RCC 7860 (cell line): ENCODE measurements at regions not wholly inside any gene's neighbourhood (a gene's known extent, or its start where the extent isn't known, plus 50 kb on each side); places are given as distances from the start of the nearest gene placed in this dataset.

Source experiments
- DNase-seq: peaks from one replicate; pipeline ENCODE4 v3.0.0-alpha.2; 2015; ENCODE audit warnings: low spot score
- FAIRE-seq: peaks from 2 replicates; lab custom pipeline; 2012; peaks lifted over from hg19 to GRCh38; lab: Jason Lieb, UNC

DNA sequence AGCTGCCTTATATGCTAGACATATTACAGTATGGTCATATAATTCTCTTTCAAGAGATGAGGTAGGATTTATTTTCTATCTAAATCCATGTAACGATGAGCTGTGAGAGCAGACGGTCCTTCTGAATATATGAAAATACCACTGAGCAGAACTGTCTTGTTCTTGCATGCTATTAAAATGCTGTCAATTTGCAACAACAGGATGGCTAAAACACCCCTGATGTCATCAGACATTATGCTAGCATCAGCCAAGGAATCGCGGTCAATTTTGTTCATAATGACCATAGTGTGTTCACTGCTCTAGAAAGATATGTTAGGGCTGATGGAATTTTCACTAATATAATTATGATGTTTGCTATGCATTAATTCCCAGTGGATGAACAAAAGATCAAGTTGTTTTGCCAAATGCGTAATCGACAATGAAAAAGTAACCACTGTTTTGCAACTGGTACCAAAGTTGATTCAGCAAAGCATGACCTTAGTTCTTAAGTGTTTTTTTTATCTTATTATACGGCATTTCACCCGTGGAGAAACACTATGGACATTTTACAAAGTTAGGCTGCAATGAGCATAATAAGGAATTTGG, 765.4 kb upstream of the NR2F2 start:
- no peak for FAIRE-seq
- DNase-seq: no peak

DNA sequence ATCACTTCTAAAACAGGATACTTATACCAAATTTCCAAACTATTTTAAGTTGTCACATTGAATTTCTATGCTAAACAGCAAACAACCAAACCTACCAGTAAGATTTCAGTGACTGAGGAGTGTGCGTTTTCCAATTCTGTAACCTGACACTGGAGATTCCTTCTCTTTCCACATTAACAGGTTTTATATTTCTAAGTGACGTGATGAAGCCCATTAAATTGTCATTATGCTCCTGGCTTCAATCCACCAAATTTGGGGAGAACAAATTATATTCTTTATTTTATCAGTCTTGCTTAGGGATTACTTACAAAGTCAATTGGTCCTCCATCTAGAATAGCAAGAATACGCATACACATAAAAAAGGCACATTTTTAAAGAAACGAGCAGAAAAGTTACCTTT, 764.8 kb upstream of the NR2F2 start:
- DNase-seq: no peak
- FAIRE-seq: no peak

DNA sequence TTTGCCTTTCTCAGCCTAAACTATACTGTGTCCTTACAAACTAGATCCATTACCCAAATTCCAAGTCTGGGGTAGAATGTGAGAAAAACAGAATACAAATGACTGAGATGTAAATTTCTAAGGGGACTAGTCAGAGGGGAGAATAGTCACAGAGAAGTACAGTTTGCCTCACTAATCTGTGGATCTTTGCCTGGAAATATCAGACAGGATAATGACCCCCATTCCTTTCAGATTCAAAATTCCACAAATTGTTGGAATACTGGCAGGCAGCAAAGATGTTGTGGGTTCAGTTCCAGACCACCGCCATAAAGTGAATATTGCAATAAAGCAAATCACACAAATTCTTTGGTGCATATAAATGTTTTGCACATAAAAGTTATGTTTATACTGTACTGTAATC, 762.8 kb upstream of the NR2F2 start:
- FAIRE-seq: no peak
- DNase-seq: no peak

DNA sequence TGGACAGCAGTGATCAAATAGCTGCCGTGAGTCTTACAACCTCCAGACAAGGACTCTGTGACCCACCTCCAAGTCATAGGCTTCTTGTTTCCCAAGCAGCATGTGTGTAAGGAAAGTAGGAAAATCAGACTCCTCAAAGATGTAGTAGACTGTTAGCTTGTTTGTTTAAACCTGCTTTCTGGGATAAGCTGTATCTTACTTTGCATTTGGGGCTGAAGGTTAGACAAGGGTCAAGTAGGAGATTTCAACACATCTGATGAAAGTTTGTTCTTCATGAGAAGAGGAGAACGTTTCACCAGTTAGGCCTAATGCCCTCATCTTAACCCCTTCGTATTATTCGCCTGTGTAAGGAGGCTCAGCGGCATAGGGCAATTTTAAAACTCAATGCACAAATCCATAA, 756.4 kb upstream of the NR2F2 start:
- no peak for FAIRE-seq
- DNase-seq: no peak

DNA sequence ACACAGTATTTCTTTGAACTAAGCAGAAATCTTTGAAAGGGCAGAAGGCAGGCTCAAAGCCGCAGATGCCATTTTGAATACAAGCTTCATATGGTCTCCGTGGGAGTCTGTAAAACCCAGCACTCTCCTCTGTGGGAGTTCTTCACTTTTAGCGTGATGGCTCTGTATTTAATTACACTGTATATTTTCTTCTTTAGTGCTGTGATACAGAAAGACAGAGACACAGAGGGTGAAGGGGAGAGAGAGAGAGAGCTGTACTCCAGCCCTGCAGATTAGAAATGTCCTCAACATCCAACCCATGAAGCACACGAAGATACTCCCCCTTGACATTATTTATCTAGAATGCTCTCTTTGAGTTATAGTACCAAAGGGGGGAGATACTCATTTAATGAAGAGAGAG, 752.6 kb upstream of the NR2F2 start:
- DNase-seq: no peak
- FAIRE-seq: no peak

DNA sequence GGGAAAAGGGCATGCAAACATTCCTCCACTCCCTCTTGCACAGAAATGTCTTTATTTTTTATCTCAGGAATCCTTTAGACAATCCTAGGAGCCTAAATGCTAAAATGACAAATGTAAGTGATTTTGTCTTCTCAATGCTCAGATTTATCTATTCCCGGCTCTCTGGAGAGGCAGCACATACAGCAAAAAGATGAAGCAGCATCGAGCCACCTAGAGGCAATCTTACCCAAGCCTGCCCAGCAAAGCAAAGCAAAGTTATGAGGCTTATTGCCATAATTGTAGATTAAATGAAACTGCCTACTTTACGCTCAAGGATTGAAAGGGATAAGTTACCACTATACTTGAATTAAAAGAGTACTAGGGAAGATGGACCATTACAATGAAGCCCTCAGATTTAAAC, 750.4 kb upstream of the NR2F2 start:
- no peak for FAIRE-seq
- DNase-seq: no peak

DNA sequence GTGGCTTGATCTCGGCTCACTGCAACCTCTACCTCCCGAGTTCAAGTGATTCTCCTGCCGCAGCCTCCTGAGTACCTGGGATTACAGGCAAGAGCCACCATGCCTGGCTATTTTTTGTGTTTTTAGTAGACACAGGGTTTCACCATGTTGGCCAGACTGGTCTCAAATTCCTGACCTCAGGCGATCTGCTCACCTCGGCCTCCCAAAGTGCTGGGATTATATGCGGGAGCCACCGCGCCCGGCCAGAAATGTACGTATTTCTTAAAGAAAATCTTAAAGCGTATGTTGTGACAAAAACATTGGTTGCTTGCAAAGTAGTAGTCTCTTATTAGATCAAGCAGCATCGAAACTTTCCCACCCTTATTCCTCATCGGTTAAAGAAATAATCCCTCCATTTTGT, 748.9 kb upstream of the NR2F2 start:
- FAIRE-seq (no peak), DNase-seq (no peak)

DNA sequence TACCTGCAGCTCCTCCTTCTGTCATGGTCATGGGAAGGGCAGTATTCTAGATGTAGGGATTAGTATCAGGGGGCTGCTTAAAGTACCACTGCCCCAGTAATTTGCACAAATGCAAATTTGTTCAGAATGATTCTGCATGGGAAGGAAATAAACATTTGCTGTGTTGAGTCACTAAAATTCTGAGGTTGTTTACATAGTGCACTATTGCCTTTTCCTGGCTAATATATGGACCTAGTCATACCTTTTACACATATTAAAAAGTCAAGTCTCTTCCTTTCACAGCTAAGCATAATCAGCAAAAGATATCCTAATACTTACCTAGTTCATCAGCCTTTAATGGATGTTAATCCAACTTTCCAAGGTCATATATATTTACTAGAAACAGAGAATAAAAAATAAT, 746.4 kb upstream of the NR2F2 start:
- FAIRE-seq (no peak), DNase-seq (no peak)

DNA sequence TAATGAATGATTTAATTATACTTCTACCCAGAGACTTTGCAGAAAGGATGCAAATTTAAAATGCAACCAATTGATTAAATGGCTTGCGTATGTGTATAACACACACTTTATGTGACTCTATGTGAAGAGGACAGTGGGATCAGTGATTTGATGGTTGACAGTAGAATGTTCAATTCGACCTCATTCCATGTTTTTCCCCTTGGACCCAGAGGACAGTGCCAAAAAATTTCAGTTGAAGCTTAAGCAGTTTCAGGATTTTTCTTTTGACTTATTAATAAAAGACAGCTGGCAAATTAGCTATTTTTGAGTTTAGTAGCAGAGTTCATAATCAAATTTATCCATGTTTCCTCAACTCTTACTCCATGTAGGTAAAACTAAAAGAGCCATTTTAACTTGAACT, 742.4 kb upstream of the NR2F2 start:
- DNase-seq: no peak
- FAIRE-seq: no peak

DNA sequence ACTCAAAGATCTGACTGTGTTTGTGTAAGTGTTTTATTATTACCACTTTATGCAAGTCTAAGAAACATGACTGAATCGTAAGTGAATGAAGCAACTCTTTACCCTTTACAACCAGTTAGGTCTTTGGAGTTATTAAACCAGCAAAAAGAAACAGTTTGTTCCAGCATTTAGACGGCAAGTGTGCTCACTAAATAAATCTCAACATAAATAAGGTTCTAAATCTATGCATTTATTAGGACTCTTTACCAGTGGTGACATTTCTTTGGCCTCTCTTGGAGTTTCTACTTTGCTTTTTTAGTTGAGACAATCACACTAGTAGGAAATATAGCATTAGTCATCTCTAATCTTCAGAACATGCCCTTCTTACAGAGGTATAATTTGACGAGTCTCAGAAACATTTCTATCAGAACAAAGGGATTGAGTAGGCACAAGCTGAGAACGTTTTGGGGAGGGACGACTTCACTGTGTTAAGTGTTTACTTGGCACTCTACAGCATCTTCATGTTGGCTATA, 739.9 kb upstream of the NR2F2 start:
- DNase-seq: no peak
- no peak for FAIRE-seq

DNA sequence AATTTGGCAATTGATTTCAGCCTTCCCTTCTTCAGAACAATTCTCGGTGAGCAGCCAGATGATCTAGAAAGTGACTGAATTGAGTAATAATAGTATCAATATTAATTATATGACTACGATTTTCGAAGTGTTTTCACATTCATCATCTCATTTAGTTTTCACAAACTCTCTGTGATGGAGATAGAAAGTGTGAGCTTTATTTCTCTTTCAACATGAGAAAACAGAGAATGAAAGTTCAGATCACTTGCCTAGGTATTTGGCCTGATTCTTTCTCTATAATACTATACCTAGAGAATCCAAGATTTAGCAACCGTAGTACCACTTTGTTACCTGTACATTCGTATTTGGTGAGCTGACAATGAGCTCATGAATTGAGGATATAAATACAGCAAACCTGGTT, 739.2 kb upstream of the NR2F2 start:
- no peak for FAIRE-seq
- DNase-seq: no peak

DNA sequence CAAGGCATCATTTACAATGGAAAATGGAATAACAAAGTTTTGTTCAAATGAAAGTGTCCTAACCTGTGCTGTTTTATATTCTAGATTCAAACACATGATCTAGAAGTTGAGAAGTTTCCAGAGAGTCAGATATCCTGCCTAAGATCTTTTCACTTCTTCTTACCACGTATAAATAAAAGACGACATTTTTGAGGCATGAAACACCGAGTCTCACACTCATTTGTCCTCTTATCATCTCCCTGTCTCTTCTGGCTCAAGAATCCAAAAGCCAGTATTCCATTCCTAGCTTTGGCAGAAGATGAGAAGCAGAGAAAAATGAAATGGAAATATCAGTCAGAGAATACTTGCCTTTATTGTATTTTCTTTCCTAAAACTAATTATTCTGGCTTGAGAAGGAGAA, 738.6 kb upstream of the NR2F2 start:
- DNase-seq: no peak
- FAIRE-seq: no peak

DNA sequence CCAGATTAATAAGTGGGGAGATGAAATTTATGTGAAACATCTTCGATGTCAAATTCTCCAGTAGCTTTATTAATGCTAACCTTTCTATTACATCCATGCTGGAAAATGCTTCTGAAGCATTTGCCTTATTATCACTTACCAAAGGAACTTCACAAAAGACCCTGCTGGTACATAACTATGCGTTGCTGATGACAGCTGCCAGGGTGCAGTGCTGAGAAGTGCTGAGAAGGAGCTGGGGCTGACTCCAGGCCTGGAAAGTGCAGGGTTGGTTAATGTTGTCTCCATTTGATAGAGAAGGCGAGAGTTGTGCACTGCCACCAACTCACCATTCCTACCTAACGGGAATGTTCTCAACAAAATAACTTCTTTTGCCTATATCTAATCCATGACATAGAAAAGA, 736.0 kb upstream of the NR2F2 start:
- DNase-seq: no peak
- no peak for FAIRE-seq

DNA sequence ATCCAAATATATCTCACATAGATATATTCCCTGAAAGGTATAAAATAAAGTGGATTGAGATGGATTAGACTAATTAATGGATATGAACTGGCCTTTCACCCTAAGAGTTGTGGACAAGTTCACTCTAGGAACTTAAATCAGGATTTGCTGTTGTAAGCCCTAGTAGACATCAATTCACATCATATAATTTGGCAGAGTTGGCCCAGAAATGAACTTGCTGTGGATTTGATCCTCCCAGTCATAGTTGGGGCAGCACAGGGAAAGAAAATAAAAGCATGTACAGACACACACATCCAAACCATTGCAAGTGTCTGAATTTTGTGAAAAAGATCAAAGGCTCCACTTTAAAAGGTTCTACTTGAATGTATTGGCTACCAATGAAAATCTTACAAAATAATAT, 734.7 kb upstream of the NR2F2 start:
- FAIRE-seq (no peak), DNase-seq (no peak)

DNA sequence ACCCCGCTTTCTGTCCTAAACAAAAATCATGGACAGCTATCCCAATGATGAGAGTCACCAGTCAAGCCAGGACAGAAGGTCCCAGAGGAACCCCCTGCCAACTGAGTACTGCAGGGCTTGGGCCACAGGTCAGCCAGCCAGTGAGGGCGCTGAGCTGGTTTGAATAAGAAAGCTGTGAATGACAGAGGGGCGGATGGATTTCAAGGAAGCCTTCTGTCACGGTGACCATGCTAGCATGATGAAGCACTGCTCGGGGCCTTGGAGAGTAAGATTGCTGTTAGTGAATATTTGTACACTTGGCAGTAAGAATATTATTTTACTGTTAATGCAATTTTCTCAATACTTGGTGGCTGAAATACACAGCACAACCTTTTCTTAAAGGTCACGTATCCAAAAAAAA, 734.0 kb upstream of the NR2F2 start:
- FAIRE-seq: no peak
- DNase-seq: no peak

DNA sequence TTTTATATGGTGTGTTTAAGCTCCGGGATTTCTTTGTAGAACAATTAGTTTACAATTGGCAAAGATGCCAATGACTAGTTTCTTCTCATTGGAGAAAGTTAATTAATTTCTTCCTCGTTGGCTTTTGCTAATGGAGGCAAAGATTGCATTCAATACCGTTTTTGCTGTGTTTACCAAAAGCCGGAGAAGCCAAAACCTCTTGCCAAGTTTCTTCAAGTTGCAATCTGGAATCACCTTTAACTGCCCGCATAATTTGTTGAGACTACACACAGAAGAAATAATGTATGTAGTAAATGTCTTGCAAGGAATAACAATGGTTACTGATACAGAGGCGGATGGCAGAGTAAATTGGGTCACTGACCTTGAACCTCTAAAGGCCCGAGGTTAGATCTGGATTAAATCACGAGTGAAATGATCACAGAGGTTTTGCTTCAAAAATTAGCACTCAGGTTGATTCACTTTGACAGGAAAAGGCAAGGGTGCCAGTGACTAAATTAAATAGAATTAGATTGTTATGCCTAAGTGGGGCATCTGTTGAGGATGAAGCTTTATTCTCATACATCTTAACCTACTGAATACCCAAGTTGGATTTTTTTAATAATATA, 732.1 kb upstream of the NR2F2 start:
- DNase-seq (no peak), FAIRE-seq (no peak)

DNA sequence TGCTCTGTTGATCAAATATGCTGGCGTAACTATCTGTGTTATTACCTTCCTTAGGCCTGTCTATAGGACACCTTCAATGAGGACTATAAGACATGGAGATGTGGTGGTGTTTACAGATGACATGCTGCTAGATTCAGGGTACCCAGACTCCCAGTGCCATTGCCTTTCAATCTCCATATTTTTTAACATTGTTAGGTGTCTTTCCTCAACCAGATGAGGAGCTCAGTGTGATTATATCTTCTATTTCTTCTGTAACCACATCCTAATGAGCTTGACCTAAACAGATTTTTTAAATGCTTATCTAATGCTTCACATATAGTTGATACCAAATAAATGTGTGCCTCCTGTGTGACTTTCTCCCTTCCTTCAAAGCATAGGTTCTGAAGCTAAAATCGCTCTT, 730.1 kb upstream of the NR2F2 start:
- FAIRE-seq (no peak), DNase-seq (no peak)

DNA sequence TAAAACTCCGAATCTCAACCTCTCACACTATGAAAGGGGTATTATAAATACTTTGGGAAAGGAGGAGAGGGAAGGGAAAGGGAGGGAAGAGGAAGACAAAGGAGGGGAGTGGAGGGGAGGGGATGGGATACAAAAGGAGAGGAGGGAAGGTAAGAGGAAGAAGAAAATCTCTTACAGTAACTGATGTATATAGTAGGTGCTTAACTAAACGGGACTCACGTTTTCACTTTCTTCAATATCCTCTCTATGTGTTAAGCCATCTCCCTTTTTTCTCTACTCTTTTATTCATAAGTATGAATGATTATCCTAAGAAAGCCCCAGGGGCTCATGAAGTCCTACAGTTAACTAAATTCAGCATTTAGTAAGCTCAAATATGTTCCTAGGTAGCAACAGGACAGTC, 729.6 kb upstream of the NR2F2 start:
- DNase-seq: no peak
- no peak for FAIRE-seq

DNA sequence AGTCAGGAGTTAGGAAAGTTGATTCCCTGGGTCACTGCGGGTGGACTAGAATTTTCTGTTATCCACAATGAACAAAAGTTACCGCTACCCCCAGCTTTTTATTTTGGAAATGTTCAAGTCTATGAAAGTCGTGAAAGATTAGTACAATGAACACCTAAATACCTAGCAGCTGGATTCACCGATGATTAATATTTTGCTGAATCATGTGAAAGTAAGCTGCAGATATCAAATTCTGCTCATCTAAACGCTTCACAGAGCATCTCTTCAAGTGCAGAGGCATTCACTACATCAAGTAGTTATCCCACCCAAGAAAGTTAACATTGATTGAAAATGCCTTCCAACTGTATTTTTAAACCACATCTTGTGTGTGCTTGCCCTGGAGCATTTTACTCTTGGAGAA, 729.0 kb upstream of the NR2F2 start:
- DNase-seq (no peak), FAIRE-seq (no peak)

DNA sequence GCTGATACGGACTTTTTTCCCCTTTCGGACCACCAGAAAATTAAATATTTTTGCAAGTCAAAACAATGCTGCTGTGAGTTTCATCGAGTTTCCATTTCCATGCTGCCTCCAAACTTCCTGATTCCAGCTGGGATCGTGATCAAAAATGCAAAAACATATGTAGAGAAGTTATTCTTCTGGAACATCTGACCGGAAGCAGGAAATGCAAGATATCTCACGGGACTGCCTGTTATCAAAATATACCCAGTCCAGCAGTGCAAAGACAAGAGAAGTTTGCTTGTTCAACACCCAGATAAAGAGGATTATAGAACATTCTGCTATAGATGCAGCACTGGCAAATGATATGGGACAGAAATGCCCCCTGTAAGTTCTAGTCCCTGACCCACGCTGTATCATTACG, 726.7 kb upstream of the NR2F2 start:
- FAIRE-seq: no peak

DNA sequence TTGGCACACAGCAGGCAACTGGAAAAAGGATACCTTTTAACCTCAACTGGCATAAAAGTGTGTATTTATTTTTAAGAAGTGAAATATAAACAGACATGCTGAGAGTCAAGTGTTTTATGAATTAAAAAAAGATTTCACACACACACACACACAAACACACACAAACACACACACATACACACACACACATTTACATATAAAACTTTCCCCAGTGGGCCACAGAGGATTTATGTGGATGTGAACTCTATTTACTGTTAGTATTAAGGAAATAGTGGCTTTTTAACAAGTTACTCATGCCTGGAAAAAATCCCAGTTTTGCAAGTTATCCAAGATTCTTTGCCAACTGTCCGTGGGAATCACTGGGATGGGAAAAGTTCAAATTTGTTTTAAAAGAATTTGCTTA, 725.9 kb upstream of the NR2F2 start:
- FAIRE-seq (peak; percentile 81), DNase-seq (no peak)

More for the DNA sequence above, 726.7 kb upstream of the NR2F2 start:
- no peak for DNase-seq

DNA sequence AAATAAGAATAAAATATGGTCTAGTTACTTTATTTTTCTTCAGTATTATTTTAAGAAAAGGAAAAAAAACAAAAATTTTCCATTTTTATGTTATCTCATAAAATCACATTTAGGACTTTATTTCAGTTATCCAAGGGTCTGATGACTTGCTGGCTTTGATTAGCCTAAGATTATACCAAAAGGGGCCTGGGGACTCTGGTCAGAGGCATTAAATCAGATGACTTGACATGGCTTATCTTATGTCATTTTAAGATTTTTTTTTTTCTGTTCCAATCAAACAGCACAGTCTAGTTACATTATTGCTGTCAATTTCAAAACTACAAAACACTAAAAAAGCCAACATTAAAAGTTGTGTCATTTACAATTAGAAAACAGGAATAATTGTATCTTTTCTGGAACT, 725.4 kb upstream of the NR2F2 start:
- DNase-seq (no peak), FAIRE-seq (no peak)

DNA sequence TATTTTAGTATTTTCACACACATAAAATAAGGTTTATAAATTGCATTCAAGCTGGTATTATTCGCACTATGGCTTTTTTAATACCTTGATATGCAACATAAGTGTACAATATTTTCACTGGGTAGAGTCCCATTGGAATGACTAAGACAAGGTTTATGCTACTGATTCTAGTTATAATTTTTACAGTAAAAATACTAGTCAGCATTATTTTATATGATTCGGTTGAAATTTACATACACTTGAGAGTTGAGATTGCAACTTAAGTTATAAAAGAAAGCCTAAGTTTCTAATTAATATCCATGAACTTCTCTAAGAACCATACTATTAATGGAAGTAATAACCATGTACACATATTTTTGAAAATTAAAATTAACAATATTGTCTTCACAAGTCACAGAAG, 723.9 kb upstream of the NR2F2 start:
- no peak for DNase-seq
- no peak for FAIRE-seq
